Stimulated activated CD8-positive, alpha-beta memory T cell treated with anti-CD3 and anti-CD28 coated beads, Interleukin-4, amount 100 ng/mL, for 48 hours (primary cell): ENCODE measurements at regions not wholly inside any gene's neighbourhood (a gene's known extent, or its start where the extent isn't known, plus 50 kb on each side); places are given as distances from the start of the nearest gene placed in this dataset.
"Not testable (repeated sequence)": the region's sequence is repeated elsewhere in the genome, so short reads cannot be mapped to it uniquely, and the experiment has no call there.

Source experiments
- DNase-seq: peaks from one replicate; pipeline ENCODE4 v3.0.0-alpha.2; 2020

GRCh38 chr13:16201202-16201601, 2980.4 kb downstream of the TUBA3C start:
- DNase-seq, result not testable (repeated sequence)

GRCh38 chr13:16160609-16161008, 3021.0 kb downstream of the TUBA3C start:
- not testable (repeated sequence) for DNase-seq

- not testable (repeated sequence) for DNase-seq
Observed at GRCh38 chr13:16158958-16159357, 3022.7 kb downstream of the TUBA3C start.

- DNase-seq, result peak; percentile 21
Observed at GRCh38 chr13:16158016-16158415, 3023.6 kb downstream of the TUBA3C start.

- not testable (repeated sequence) for DNase-seq
Observed at GRCh38 chr13:16152849-16153248, 3028.8 kb downstream of the TUBA3C start.

GRCh38 chr13:16151296-16151695, 3030.3 kb downstream of the TUBA3C start:
- DNase-seq, result not testable (repeated sequence)

DNA sequence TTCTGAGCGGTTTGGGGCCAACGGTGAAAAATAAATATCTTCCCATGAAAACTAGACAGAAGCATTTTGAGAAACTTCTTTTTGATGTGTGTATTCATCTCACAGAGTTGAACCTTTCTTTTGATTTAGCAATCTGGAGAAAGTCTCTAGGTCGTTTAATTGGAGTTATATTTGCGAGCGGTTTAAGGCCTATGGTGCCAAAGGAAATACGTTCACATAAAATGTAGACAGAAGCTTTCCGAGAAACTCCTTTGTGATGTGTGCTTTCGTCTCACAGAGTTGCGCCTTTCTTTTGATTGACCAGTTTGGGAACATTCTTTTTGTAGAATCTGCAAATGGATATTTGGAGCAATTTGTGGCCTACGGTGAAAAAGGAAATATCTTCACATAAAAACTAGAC, 3032.2 kb downstream of the TUBA3C start:
- not testable (repeated sequence) for DNase-seq

DNA sequence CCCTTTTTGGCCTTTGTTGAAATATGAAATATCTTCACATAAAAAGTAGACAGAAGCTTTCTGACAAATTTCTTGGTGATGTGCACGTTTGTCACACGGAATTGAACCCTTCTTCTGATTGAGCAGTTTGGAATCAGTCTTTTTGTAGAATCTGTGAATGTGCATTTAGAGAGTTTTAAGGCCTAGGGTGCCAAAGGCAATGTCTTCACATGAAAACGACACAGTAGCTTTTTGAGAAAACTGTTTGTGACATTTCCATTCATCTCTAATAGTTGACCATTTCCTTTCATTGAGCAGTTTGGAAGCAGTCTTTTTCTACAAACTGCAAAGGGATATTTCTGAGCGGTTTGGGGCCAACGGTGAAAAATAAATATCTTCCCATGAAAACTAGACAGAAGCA, 3036.0 kb downstream of the TUBA3C start:
- not testable (repeated sequence) for DNase-seq

DNA sequence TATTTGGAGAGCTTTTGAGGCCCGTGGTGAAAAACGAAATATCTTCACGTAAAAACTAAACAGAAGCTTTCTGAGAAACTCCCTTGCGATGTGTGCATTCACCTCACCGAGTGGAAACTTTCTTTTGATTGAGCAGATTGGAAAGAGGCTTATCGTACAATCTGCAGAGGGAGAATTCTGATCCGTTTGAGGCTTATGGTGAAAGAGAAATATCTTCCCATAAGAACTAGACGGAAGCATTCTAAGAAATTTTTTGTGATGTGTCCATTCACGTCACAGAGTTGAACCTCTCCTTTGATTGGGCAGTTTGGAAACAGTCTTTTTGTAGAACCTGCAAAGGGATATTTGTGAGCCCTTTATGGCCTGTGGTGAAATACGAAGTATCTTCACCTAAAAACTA, 3040.3 kb downstream of the TUBA3C start:
- not testable (repeated sequence) for DNase-seq

GRCh38 chr13:16136846-16137245, 3044.8 kb downstream of the TUBA3C start:
- not testable (repeated sequence) for DNase-seq

- not testable (repeated sequence) for DNase-seq
Observed at GRCh38 chr13:16128675-16129074, 3052.9 kb downstream of the TUBA3C start.

- DNase-seq, result not testable (repeated sequence)
Observed at GRCh38 chr13:16113391-16113790, 3068.2 kb downstream of the TUBA3C start.
